B cell (primary cell): ENCODE measurements at regions not wholly inside any gene's neighbourhood (a gene's known extent, or its start where the extent isn't known, plus 50 kb on each side); places are given as distances from the start of the nearest gene placed in this dataset.

Experiments
- ATAC-seq: fragments of 200-7000 bp; cut with Tn5 transposase; one replicate; pipeline ENCODE4 v1.10.0; 2021; ENCODE audit warnings: low read depth, mild to moderate bottlenecking, moderate number of reproducible peaks, moderate library complexity
- CTCF ChIA-PET: fragments of 350-600 bp; sonication (Branson Sonifier 250); formaldehyde crosslinking; loops from one replicate; lab custom pipeline; 2021; ENCODE audit warnings: antibody characterized with exemption, inconsistent platforms; lab: Charles Lee
- POLR2A ChIA-PET: fragments of 350-600 bp; sonication (Branson Sonifier 250); formaldehyde crosslinking; loops from one replicate; lab custom pipeline; 2021; ENCODE audit warnings: antibody characterized with exemption; lab: Charles Lee
- DNase-seq: peaks from one replicate; pipeline ENCODE4 v3.0.0; 2013
- H2AFZ ChIP-seq: 2 replicates; pipeline ENCODE4 v1.6.1; 2012; ENCODE audit warnings: mild to moderate bottlenecking, low read depth, low read length; ENCODE audit not compliant: insufficient read depth, poor library complexity, severe bottlenecking
- H3K27ac ChIP-seq, 2 donors: 1 replicate in 1 of 2; 2 replicates in 1 of 2; pipeline ENCODE4 v1.5.1; 2012 to 2013; ENCODE audit warnings: low read length in 2 of 2, mild to moderate bottlenecking in 2 of 2, moderate library complexity in 1 of 2
- H3K27me3 ChIP-seq, 4 experiments: fragments of 200-600 bp in 1 of 4; sonication (generic) in 1 of 4; replicated peaks in 1 of 4; 1 replicate in 2 of 4; 2 replicates in 2 of 4; pipeline versions ENCODE4 v1.6.1 to v1.7.0; 2013 to 2016; ENCODE audit warnings: low read length in 3 of 4, mild to moderate bottlenecking in 2 of 4, mixed read lengths in 1 of 4, moderate library complexity in 1 of 4; ENCODE audit not compliant: insufficient read depth in 4 of 4, control insufficient read depth in 3 of 4; ENCODE audit errors: control extremely low read depth in 1 of 4
- H3K36me3 ChIP-seq, 2 experiments: replicated peaks in 1 of 2; 1 replicate in 1 of 2; 2 replicates in 1 of 2; pipeline versions ENCODE4 v1.6.1 to v1.7.1; 2013; ENCODE audit warnings: low read length in 1 of 2; ENCODE audit not compliant: insufficient read depth in 2 of 2, control insufficient read depth in 1 of 2; ENCODE audit errors: control extremely low read depth in 1 of 2, extremely low read depth in 1 of 2
- H3K4me1 ChIP-seq, 2 donors: fragments of 200-600 bp in 1 of 2; sonication (generic) in 1 of 2; 1 replicate in 1 of 2; 2 replicates in 1 of 2; pipeline versions ENCODE4 v1.5.1 to v1.6.1; 2013 to 2017; ENCODE audit warnings: low read length in 2 of 2; ENCODE audit not compliant: control insufficient read depth in 2 of 2, insufficient read depth in 2 of 2
- H3K4me2 ChIP-seq: replicated peaks from 2 replicates; pipeline ENCODE3; 2012; ENCODE audit warnings: mild to moderate bottlenecking, low read depth, low read length; ENCODE audit not compliant: poor library complexity, severe bottlenecking
- H3K4me3 ChIP-seq, 5 experiments: fragments of 200-600 bp in 1 of 5; sonication (generic) in 1 of 5; 1 replicate in 3 of 5; 2 replicates in 2 of 5; pipeline versions ENCODE4 v1.5.1 to v1.7.0; 2011 to 2016; ENCODE audit warnings: low read length in 4 of 5, mild to moderate bottlenecking in 4 of 5, low read depth in 2 of 5, control low read depth in 1 of 5, moderate library complexity in 1 of 5; ENCODE audit not compliant: insufficient read depth in 1 of 5; ENCODE audit errors: control extremely low read depth in 1 of 5, extremely low read depth in 1 of 5
- H3K79me2 ChIP-seq: fragments of 200-600 bp; sonication (generic); one replicate; pipeline ENCODE4 v1.6.0; 2016; ENCODE audit warnings: low read length; ENCODE audit not compliant: control insufficient read depth, insufficient read depth
- H3K9ac ChIP-seq: fragments of 200-600 bp; sonication (generic); 2 replicates; pipeline ENCODE4 v1.6.1; 2017; ENCODE audit warnings: mild to moderate bottlenecking, low read length, moderate library complexity
- H3K9me3 ChIP-seq, 3 donors: one replicate each; pipeline versions ENCODE4 v1.6.1 to v1.7.1; 2013; ENCODE audit warnings: low read length in 2 of 3; ENCODE audit not compliant: control insufficient read depth in 2 of 3, insufficient read depth in 1 of 3; ENCODE audit errors: control extremely low read depth in 1 of 3
- H4K20me1 ChIP-seq: 2 replicates; pipeline ENCODE4 v1.6.0; 2012; ENCODE audit warnings: mild to moderate bottlenecking, low read length; ENCODE audit not compliant: insufficient read depth, control insufficient read depth, poor library complexity, severe bottlenecking
- H3K27ac Mint-ChIP-seq: one replicate; pipeline ENCODE4 v1.8.0; 2021; ENCODE audit warnings: mixed read lengths
- H3K27me3 Mint-ChIP-seq: one replicate; pipeline ENCODE4 v1.8.0; 2021; ENCODE audit warnings: mixed read lengths
- H3K4me1 Mint-ChIP-seq: one replicate; pipeline ENCODE4 v1.8.0; 2021; ENCODE audit warnings: mixed read lengths
- H3K4me3 Mint-ChIP-seq: one replicate; pipeline ENCODE4 v1.8.0; 2021; ENCODE audit warnings: mixed read lengths
- H3K9me3 Mint-ChIP-seq: one replicate; pipeline ENCODE4 v1.8.0; 2022; ENCODE audit warnings: mixed read lengths; ENCODE audit not compliant: insufficient read depth
- EZH2 ChIP-seq: IDR thresholded peaks from 2 replicates; pipeline ENCODE4 v1.6.1; 2012; ENCODE audit warnings: borderline replicate concordance, low read depth, mild to moderate bottlenecking, moderate library complexity, low read length; ENCODE audit not compliant: insufficient read depth, poor library complexity, severe bottlenecking
- WGBS: methylation state at CpG from one replicate; pipeline ENCODE4 v1.1.5; 2013; ENCODE audit warnings: missing lambda C conversion rate; ENCODE audit not compliant: insufficient coverage; 5-methylcytosine and 5-hydroxymethylcytosine counted together
- intact Hi-C: fragments of 100-400 bp; cut with micrococcal nuclease; formaldehyde crosslinking; loops from one replicate; pipeline ENCODE4 v1.10.0; 2022
- TF ChIP-seq, protein P1 (sequence below): fragments of 200-600 bp; IDR thresholded peaks from one replicate; pipeline ENCODE4 v1.8.0; 2022; ENCODE audit warnings: antibody characterized with exemption, mild to moderate bottlenecking

- no peak for TF ChIP-seq EZH2
- TF ChIP-seq, protein P1, sequence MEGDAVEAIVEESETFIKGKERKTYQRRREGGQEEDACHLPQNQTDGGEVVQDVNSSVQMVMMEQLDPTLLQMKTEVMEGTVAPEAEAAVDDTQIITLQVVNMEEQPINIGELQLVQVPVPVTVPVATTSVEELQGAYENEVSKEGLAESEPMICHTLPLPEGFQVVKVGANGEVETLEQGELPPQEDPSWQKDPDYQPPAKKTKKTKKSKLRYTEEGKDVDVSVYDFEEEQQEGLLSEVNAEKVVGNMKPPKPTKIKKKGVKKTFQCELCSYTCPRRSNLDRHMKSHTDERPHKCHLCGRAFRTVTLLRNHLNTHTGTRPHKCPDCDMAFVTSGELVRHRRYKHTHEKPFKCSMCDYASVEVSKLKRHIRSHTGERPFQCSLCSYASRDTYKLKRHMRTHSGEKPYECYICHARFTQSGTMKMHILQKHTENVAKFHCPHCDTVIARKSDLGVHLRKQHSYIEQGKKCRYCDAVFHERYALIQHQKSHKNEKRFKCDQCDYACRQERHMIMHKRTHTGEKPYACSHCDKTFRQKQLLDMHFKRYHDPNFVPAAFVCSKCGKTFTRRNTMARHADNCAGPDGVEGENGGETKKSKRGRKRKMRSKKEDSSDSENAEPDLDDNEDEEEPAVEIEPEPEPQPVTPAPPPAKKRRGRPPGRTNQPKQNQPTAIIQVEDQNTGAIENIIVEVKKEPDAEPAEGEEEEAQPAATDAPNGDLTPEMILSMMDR: no peak
- no peak for DNase-seq
- Histone ChIP-seq H3K9ac (no peak overlapping the region), H3K4me3 (no peak overlapping the region), H3K79me2 (no peaks in the 10 kb centered on the region), H3K27me3 (no peaks in the 10 kb centered on the region), H3K4me1 (no peaks in the 10 kb centered on the region), H3K36me3 (no peaks in the 10 kb centered on the region), H3K9me3 (no peaks in the 10 kb centered on the region), H3K4me2 (no peak overlapping the region), H3K27ac (no peak overlapping the region), H4K20me1 (no peaks in the 10 kb centered on the region), H2AFZ (no peak overlapping the region)
- peaks cover 3% of the 10 kb centered on the region for H3K4me1 Mint-ChIP-seq
- intact Hi-C loops: no loop called here
- ChIA-PET POLR2A (no interaction called here), CTCF (no interaction called here)
- no peak for ATAC-seq
- no peaks in the 10 kb centered on the region for H3K27me3 Mint-ChIP-seq
- H3K9me3 Mint-ChIP-seq: peaks cover 2% of the 10 kb centered on the region
- H3K4me3 Mint-ChIP-seq: no peak overlapping the region
- 38% methylated on average over 4 of the region's 9 CpGs for WGBS
- no peak overlapping the region for H3K27ac Mint-ChIP-seq
Measured at GRCh38 chr21:26405735-26406361, 167.2 kb downstream of the CYYR1 start.

GRCh38 chr21:26405071-26405470 lies 168.0 kb downstream of the CYYR1 start:
- 0% methylated on average over 1 of the region's 4 CpGs for WGBS
- Histone ChIP-seq H3K27ac (no peak overlapping the region), H2AFZ (no peak overlapping the region), H3K4me2 (no peak overlapping the region), H3K27me3 (no peaks in the 10 kb centered on the region), H3K4me1 (no peaks in the 10 kb centered on the region), H3K79me2 (no peaks in the 10 kb centered on the region), H3K9me3 (no peaks in the 10 kb centered on the region), H3K36me3 (no peaks in the 10 kb centered on the region), H4K20me1 (no peaks in the 10 kb centered on the region), H3K9ac (no peak overlapping the region), H3K4me3 (no peak overlapping the region)
- H3K4me3 Mint-ChIP-seq: no peak overlapping the region
- CTCF ChIA-PET: no interaction called here
- ATAC-seq: no peak
- peaks cover 3% of the 10 kb centered on the region for H3K4me1 Mint-ChIP-seq
- DNase-seq: no peak
- TF ChIP-seq, protein P1: no peak
- TF ChIP-seq EZH2: no peak
- H3K9me3 Mint-ChIP-seq: peaks cover 6% of the 10 kb centered on the region
- H3K27me3 Mint-ChIP-seq: no peaks in the 10 kb centered on the region
- no peak overlapping the region for H3K27ac Mint-ChIP-seq
- intact Hi-C loops: no loop called here
- POLR2A ChIA-PET: no interaction called here
